ENCODE measurements at regions not wholly inside any gene's neighbourhood (a gene's known extent, or its start where the extent isn't known, plus 50 kb on each side); places are given as distances from the start of the nearest gene placed in this dataset.

- no peak overlapping the region for H3K4me3 ChIP-seq (replicated peaks; ENCODE audit: low read depth, low read length)
- no peak for TF ChIP-seq CTCF (IDR thresholded peaks at IDR 0.05; ENCODE audit: insufficient read depth, low read length, poor library complexity, severe bottlenecking)
- no peak for DNase-seq (ENCODE audit: extremely low read depth, insufficient read length)
- no peaks in the 10 kb centered on the region for H3K36me3 ChIP-seq (ENCODE audit: control insufficient read depth, insufficient read depth, low read length)
- no peaks in the 10 kb centered on the region for H3K27me3 ChIP-seq (replicated peaks; ENCODE audit: control insufficient read depth, insufficient read depth, low read length)
These were observed 685.2 kb upstream of the NCAM2 start for GRCh38 chr21:20313013-20313412.

GRCh38 chr21:20315042-20315441 is 683.2 kb upstream of the NCAM2 start:
- no peak for TF ChIP-seq CTCF (IDR thresholded peaks at IDR 0.05; ENCODE audit: insufficient read depth, low read length, poor library complexity, severe bottlenecking)

GRCh38 chr21:20329636-20330035 is 668.6 kb upstream of the NCAM2 start:
- no peak overlapping the region for H3K4me3 ChIP-seq (replicated peaks; ENCODE audit: low read depth, low read length)
- no peak for DNase-seq (ENCODE audit: extremely low read depth, insufficient read length)

More at GRCh38 chr21:20315042-20315441, 683.2 kb upstream of the NCAM2 start:
- DNase-seq (ENCODE audit: extremely low read depth, insufficient read length) = no peak
- Histone ChIP-seq H3K4me3 (replicated peaks; ENCODE audit: low read depth, low read length) (no peak overlapping the region), H3K27me3 (replicated peaks; ENCODE audit: control insufficient read depth, insufficient read depth, low read length) (no peaks in the 10 kb centered on the region), H3K36me3 (ENCODE audit: control insufficient read depth, insufficient read depth, low read length) (no peaks in the 10 kb centered on the region)

GRCh38 chr21:20330652-20331051 is 667.6 kb upstream of the NCAM2 start:
- H3K27me3 ChIP-seq (replicated peaks; ENCODE audit: control insufficient read depth, insufficient read depth, low read length) = no peaks in the 10 kb centered on the region
- H3K4me3 ChIP-seq (replicated peaks; ENCODE audit: low read depth, low read length) = no peak overlapping the region
- H3K36me3 ChIP-seq (ENCODE audit: control insufficient read depth, insufficient read depth, low read length) = no peaks in the 10 kb centered on the region
- no peak for TF ChIP-seq CTCF (IDR thresholded peaks at IDR 0.05; ENCODE audit: insufficient read depth, low read length, poor library complexity, severe bottlenecking)
- no peak for DNase-seq (ENCODE audit: extremely low read depth, insufficient read length)

More at GRCh38 chr21:20329636-20330035, 668.6 kb upstream of the NCAM2 start:
- TF ChIP-seq CTCF (IDR thresholded peaks at IDR 0.05; ENCODE audit: insufficient read depth, low read length, poor library complexity, severe bottlenecking) = no peak
- no peaks in the 10 kb centered on the region for H3K36me3 ChIP-seq (ENCODE audit: control insufficient read depth, insufficient read depth, low read length)
- H3K27me3 ChIP-seq (replicated peaks; ENCODE audit: control insufficient read depth, insufficient read depth, low read length) = no peaks in the 10 kb centered on the region

GRCh38 chr21:20334585-20334984 is 663.6 kb upstream of the NCAM2 start:
- no peak for TF ChIP-seq CTCF (IDR thresholded peaks at IDR 0.05; ENCODE audit: insufficient read depth, low read length, poor library complexity, severe bottlenecking)
- Histone ChIP-seq H3K27me3 (replicated peaks; ENCODE audit: control insufficient read depth, insufficient read depth, low read length) (no peaks in the 10 kb centered on the region), H3K36me3 (ENCODE audit: control insufficient read depth, insufficient read depth, low read length) (no peaks in the 10 kb centered on the region), H3K4me3 (replicated peaks; ENCODE audit: low read depth, low read length) (no peak overlapping the region)
- DNase-seq (ENCODE audit: extremely low read depth, insufficient read length) = no peak

GRCh38 chr21:20341431-20341830 is 656.8 kb upstream of the NCAM2 start:
- TF ChIP-seq CTCF (IDR thresholded peaks at IDR 0.05; ENCODE audit: insufficient read depth, low read length, poor library complexity, severe bottlenecking) = no peak
- no peaks in the 10 kb centered on the region for H3K27me3 ChIP-seq (replicated peaks; ENCODE audit: control insufficient read depth, insufficient read depth, low read length)
- no peak overlapping the region for H3K4me3 ChIP-seq (replicated peaks; ENCODE audit: low read depth, low read length)
- DNase-seq (ENCODE audit: extremely low read depth, insufficient read length) = no peak
- no peaks in the 10 kb centered on the region for H3K36me3 ChIP-seq (ENCODE audit: control insufficient read depth, insufficient read depth, low read length)

All from GM06990 (cell line).